PC-9 (cell line): ENCODE measurements at regions not wholly inside any gene's neighbourhood (a gene's known extent, or its start where the extent isn't known, plus 50 kb on each side); places are given as distances from the start of the nearest gene placed in this dataset.

Experiments
- BruUV-seq: library from RNA; stranded (reverse); fragments of 400-500 nt; replicated peaks from 2 replicates; lab custom pipeline; 2021; lab: Mats Ljungman, UMichigan
- CTCF ChIA-PET: fragments of 300-600 bp; sonication (Branson Sonifier 250); formaldehyde crosslinking; loops from one replicate; lab custom pipeline; 2022; ENCODE audit warnings: antibody characterized with exemption; lab: Charles Lee
- POLR2A ChIA-PET: fragments of 300-600 bp; sonication (Branson Sonifier 250); formaldehyde crosslinking; loops from one replicate; lab custom pipeline; 2022; ENCODE audit warnings: antibody characterized with exemption; ENCODE audit not compliant: unreplicated experiment; lab: Charles Lee
- DNase-seq, 2 experiments: peaks; one replicate each; pipeline versions ENCODE4 v3.0.0 to v3.0.0-alpha.2; 2015 to 2022; ENCODE audit warnings: mixed read lengths in 1 of 2
- H2AFZ ChIP-seq: fragments of 200-600 bp; sonication (generic); 2 replicates; pipeline ENCODE4 v1.8.1; 2017; ENCODE audit warnings: antibody characterized with exemption
- H3F3A ChIP-seq: fragments of 200-600 bp; sonication (generic); 2 replicates; pipeline ENCODE4 v1.8.1; 2017; ENCODE audit warnings: antibody characterized with exemption, mild to moderate bottlenecking, low read depth; ENCODE audit not compliant: insufficient read depth
- H3K27ac ChIP-seq: fragments of 200-600 bp; sonication (generic); 2 replicates; pipeline ENCODE4 v1.6.1; 2016; ENCODE audit warnings: mixed run types
- H3K27me3 ChIP-seq: fragments of 200-600 bp; sonication (generic); 2 replicates; pipeline ENCODE4 v1.6.1; 2016; ENCODE audit warnings: low read depth, mixed run types; ENCODE audit not compliant: insufficient read depth
- H3K36me3 ChIP-seq: fragments of 200-600 bp; sonication (generic); 2 replicates; pipeline ENCODE4 v1.6.1; 2016; ENCODE audit warnings: low read depth, mixed run types
- H3K4me1 ChIP-seq: fragments of 200-600 bp; sonication (generic); replicated peaks from 2 replicates; pipeline ENCODE4 v1.6.1; 2016; ENCODE audit warnings: mixed run types; ENCODE audit not compliant: insufficient read depth
- H3K4me2 ChIP-seq: fragments of 200-600 bp; sonication (generic); 2 replicates; pipeline ENCODE4 v1.6.1; 2017; ENCODE audit warnings: mixed run types
- H3K4me3 ChIP-seq: fragments of 200-600 bp; sonication (generic); 2 replicates; pipeline ENCODE4 v1.6.1; 2016; ENCODE audit warnings: mixed run types
- H3K79me2 ChIP-seq: fragments of 200-600 bp; sonication (generic); 2 replicates; pipeline ENCODE4 v1.6.1; 2017; ENCODE audit warnings: low read depth, mixed run types
- H3K9me2 ChIP-seq: fragments of 200-600 bp; sonication (generic); 2 replicates; pipeline ENCODE4 v1.8.1; 2017; ENCODE audit warnings: mild to moderate bottlenecking; ENCODE audit not compliant: insufficient read depth
- H3K9me3 ChIP-seq: fragments of 200-600 bp; sonication (generic); 2 replicates; pipeline ENCODE4 v1.8.1; 2016; ENCODE audit warnings: low read depth; ENCODE audit not compliant: insufficient read depth
- H4K20me1 ChIP-seq: fragments of 200-600 bp; sonication (generic); 2 replicates; pipeline ENCODE4 v1.8.1; 2017; ENCODE audit not compliant: insufficient read depth
- EZH2 ChIP-seq: fragments of 200-600 bp; sonication (generic); IDR thresholded peaks from 2 replicates; pipeline ENCODE4 v1.8.0; 2017; ENCODE audit warnings: antibody characterized with exemption, low read depth
- intact Hi-C: fragments of 100-400 bp; cut with micrococcal nuclease; formaldehyde crosslinking; loops from one replicate; pipeline ENCODE4 v1.10.0; 2022; ENCODE audit not compliant: unreplicated experiment
- TF ChIP-seq, protein P1 (sequence below): fragments of 200-600 bp; sonication (generic); conservative IDR thresholded peaks from 2 replicates; pipeline ENCODE4 v1.6.1; 2017; ENCODE audit warnings: mixed run types, antibody characterized with exemption, mild to moderate bottlenecking, moderate library complexity

GRCh38 chr1:80225510-80225909 is 1219.0 kb upstream of the ADGRL4 start:
- no TSS peak for BruUV-seq
- TF ChIP-seq EZH2, result no peak
- TF ChIP-seq, protein P1, sequence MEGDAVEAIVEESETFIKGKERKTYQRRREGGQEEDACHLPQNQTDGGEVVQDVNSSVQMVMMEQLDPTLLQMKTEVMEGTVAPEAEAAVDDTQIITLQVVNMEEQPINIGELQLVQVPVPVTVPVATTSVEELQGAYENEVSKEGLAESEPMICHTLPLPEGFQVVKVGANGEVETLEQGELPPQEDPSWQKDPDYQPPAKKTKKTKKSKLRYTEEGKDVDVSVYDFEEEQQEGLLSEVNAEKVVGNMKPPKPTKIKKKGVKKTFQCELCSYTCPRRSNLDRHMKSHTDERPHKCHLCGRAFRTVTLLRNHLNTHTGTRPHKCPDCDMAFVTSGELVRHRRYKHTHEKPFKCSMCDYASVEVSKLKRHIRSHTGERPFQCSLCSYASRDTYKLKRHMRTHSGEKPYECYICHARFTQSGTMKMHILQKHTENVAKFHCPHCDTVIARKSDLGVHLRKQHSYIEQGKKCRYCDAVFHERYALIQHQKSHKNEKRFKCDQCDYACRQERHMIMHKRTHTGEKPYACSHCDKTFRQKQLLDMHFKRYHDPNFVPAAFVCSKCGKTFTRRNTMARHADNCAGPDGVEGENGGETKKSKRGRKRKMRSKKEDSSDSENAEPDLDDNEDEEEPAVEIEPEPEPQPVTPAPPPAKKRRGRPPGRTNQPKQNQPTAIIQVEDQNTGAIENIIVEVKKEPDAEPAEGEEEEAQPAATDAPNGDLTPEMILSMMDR, result no peak
- Histone ChIP-seq H4K20me1 (no peaks in the 10 kb centered on the region), H3K27me3 (no peaks in the 10 kb centered on the region), H3K4me1 (no peaks in the 10 kb centered on the region), H3K4me2 (no peak overlapping the region), H3K9me3 (no peaks in the 10 kb centered on the region), H2AFZ (0 out of 2 replicates have a peak overlapping the region, but pooled peaks have one; percentile 48), H3K27ac (no peak overlapping the region), H3K79me2 (no peaks in the 10 kb centered on the region), H3F3A (no peaks in the 10 kb centered on the region), H3K9me2 (no peaks in the 10 kb centered on the region), H3K36me3 (no peaks in the 10 kb centered on the region), H3K4me3 (no peak overlapping the region)
- DNase-seq, result no peak
- CTCF ChIA-PET, result interaction anchor here (0.6 kb wide), 1 partner anchor 143 kb away, joined by 3 read pairs; no protein-coding TSS in a partner anchor
- intact Hi-C loops, result no loop called here
- POLR2A ChIA-PET, result no interaction called here

GRCh38 chr1:80221319-80221718 is 1214.8 kb upstream of the ADGRL4 start:
- Histone ChIP-seq H3K79me2 (no peaks in the 10 kb centered on the region), H3K4me1 (no peaks in the 10 kb centered on the region), H3F3A (no peaks in the 10 kb centered on the region), H3K27me3 (no peaks in the 10 kb centered on the region), H3K4me2 (no peak overlapping the region), H4K20me1 (no peaks in the 10 kb centered on the region), H3K27ac (no peak overlapping the region), H3K36me3 (no peaks in the 10 kb centered on the region), H2AFZ (no peak overlapping the region), H3K9me3 (no peaks in the 10 kb centered on the region), H3K4me3 (no peak overlapping the region), H3K9me2 (no peaks in the 10 kb centered on the region)
- POLR2A ChIA-PET, result no interaction called here
- CTCF ChIA-PET, result no interaction called here
- intact Hi-C loops, result no loop called here
- TF ChIP-seq, protein P1, result no peak
- no peak for TF ChIP-seq EZH2
- no TSS peak for BruUV-seq
- no peak for DNase-seq

- POLR2A ChIA-PET, result no interaction called here
Measured at GRCh38 chr1:80218112-80218511, 1211.6 kb upstream of the ADGRL4 start.

More at GRCh38 chr1:80218112-80218511, 1211.6 kb upstream of the ADGRL4 start:
- Histone ChIP-seq H4K20me1 (no peaks in the 10 kb centered on the region), H3K9me2 (no peaks in the 10 kb centered on the region), H3K36me3 (no peaks in the 10 kb centered on the region), H3K9me3 (no peaks in the 10 kb centered on the region), H3K4me3 (no peak overlapping the region), H3K4me2 (no peak overlapping the region), H3K4me1 (no peaks in the 10 kb centered on the region), H3K79me2 (no peaks in the 10 kb centered on the region), H2AFZ (no peak overlapping the region), H3F3A (no peaks in the 10 kb centered on the region), H3K27ac (no peak overlapping the region), H3K27me3 (no peaks in the 10 kb centered on the region)
- no TSS peak for BruUV-seq
- intact Hi-C loops, result no loop called here
- no peak for TF ChIP-seq EZH2
- TF ChIP-seq, protein P1, result peak; percentile 76
- DNase-seq, result no peak
- CTCF ChIA-PET, result no interaction called here
